ENCODE measurements at regions not wholly inside any gene's neighbourhood (a gene's known extent, or its start where the extent isn't known, plus 50 kb on each side); places are given as distances from the start of the nearest gene placed in this dataset.

GRCh38 chr19:28971513-28971912 is 241.4 kb downstream of the UQCRFS1 start:
- Mint-ChIP-seq H3K9me3 (no peaks in the 10 kb centered on the region), H3K36me3 (ENCODE audit: low read depth) (no peaks in the 10 kb centered on the region), H3K4me3 (ENCODE audit: low read depth) (no peak overlapping the region), H3K27ac (no peak overlapping the region), H3K4me1 (ENCODE audit: low read depth) (no peaks in the 10 kb centered on the region), H3K27me3 (ENCODE audit: low read depth) (no peaks in the 10 kb centered on the region)
- intact Hi-C loops (cut with micrococcal nuclease) = no loop called here
- DNase-seq (ENCODE audit: low spot score) = no peak

- Mint-ChIP-seq H3K27me3 (ENCODE audit: low read depth) (no peaks in the 10 kb centered on the region), H3K27ac (no peak overlapping the region), H3K4me3 (ENCODE audit: low read depth) (no peak overlapping the region), H3K36me3 (ENCODE audit: low read depth) (no peaks in the 10 kb centered on the region), H3K9me3 (no peaks in the 10 kb centered on the region), H3K4me1 (ENCODE audit: low read depth) (no peaks in the 10 kb centered on the region)
- intact Hi-C loops (cut with micrococcal nuclease) = no loop called here
- DNase-seq (ENCODE audit: low spot score) = no peak
These were observed 241.9 kb downstream of the UQCRFS1 start for GRCh38 chr19:28971049-28971448.

GRCh38 chr19:28968721-28969120 is 244.2 kb downstream of the UQCRFS1 start:
- H3K27ac Mint-ChIP-seq = no peak overlapping the region
- intact Hi-C loops (cut with micrococcal nuclease) = no loop called here
- no peaks in the 10 kb centered on the region for H3K36me3 Mint-ChIP-seq (ENCODE audit: low read depth)
- H3K9me3 Mint-ChIP-seq = no peaks in the 10 kb centered on the region
- no peaks in the 10 kb centered on the region for H3K27me3 Mint-ChIP-seq (ENCODE audit: low read depth)
- no peak for DNase-seq (ENCODE audit: low spot score)
- H3K4me1 Mint-ChIP-seq (ENCODE audit: low read depth) = no peaks in the 10 kb centered on the region
- no peak overlapping the region for H3K4me3 Mint-ChIP-seq (ENCODE audit: low read depth)

- H3K27ac Mint-ChIP-seq = no peak overlapping the region
- H3K36me3 Mint-ChIP-seq (ENCODE audit: low read depth) = no peaks in the 10 kb centered on the region
- H3K27me3 Mint-ChIP-seq (ENCODE audit: low read depth) = no peaks in the 10 kb centered on the region
- no peaks in the 10 kb centered on the region for H3K4me1 Mint-ChIP-seq (ENCODE audit: low read depth)
- H3K9me3 Mint-ChIP-seq = no peaks in the 10 kb centered on the region
- no peak overlapping the region for H3K4me3 Mint-ChIP-seq (ENCODE audit: low read depth)
- no peak for DNase-seq (ENCODE audit: low spot score)
- intact Hi-C loops (cut with micrococcal nuclease) = no loop called here
These were observed 246.1 kb downstream of the UQCRFS1 start for GRCh38 chr19:28966737-28967399.

- H3K9me3 Mint-ChIP-seq = no peaks in the 10 kb centered on the region
- intact Hi-C loops (cut with micrococcal nuclease) = no loop called here
- no peak for DNase-seq (ENCODE audit: low spot score)
- no peaks in the 10 kb centered on the region for H3K36me3 Mint-ChIP-seq (ENCODE audit: low read depth)
- H3K4me1 Mint-ChIP-seq (ENCODE audit: low read depth) = no peaks in the 10 kb centered on the region
- H3K27me3 Mint-ChIP-seq (ENCODE audit: low read depth) = no peaks in the 10 kb centered on the region
- no peak overlapping the region for H3K4me3 Mint-ChIP-seq (ENCODE audit: low read depth)
- no peak overlapping the region for H3K27ac Mint-ChIP-seq
These were observed 248.5 kb downstream of the UQCRFS1 start for GRCh38 chr19:28964500-28964899.

- H3K36me3 Mint-ChIP-seq (ENCODE audit: low read depth) = no peaks in the 10 kb centered on the region
- H3K4me3 Mint-ChIP-seq (ENCODE audit: low read depth) = no peak overlapping the region
- no peaks in the 10 kb centered on the region for H3K4me1 Mint-ChIP-seq (ENCODE audit: low read depth)
- intact Hi-C loops (cut with micrococcal nuclease) = no loop called here
- no peaks in the 10 kb centered on the region for H3K27me3 Mint-ChIP-seq (ENCODE audit: low read depth)
- no peak for DNase-seq (ENCODE audit: low spot score)
- H3K9me3 Mint-ChIP-seq = no peaks in the 10 kb centered on the region
- H3K27ac Mint-ChIP-seq = no peak overlapping the region
These were observed 249.3 kb downstream of the UQCRFS1 start for GRCh38 chr19:28963486-28964250.

- Mint-ChIP-seq H3K4me1 (ENCODE audit: low read depth) (no peaks in the 10 kb centered on the region), H3K9me3 (no peaks in the 10 kb centered on the region), H3K4me3 (ENCODE audit: low read depth) (no peak overlapping the region), H3K27me3 (ENCODE audit: low read depth) (no peaks in the 10 kb centered on the region), H3K36me3 (ENCODE audit: low read depth) (no peaks in the 10 kb centered on the region), H3K27ac (no peak overlapping the region)
- no peak for DNase-seq (ENCODE audit: low spot score)
- intact Hi-C loops (cut with micrococcal nuclease) = no loop called here
These were observed 251.0 kb downstream of the UQCRFS1 start for GRCh38 chr19:28961772-28962500.

GRCh38 chr19:28960986-28961705 is 251.8 kb downstream of the UQCRFS1 start:
- Mint-ChIP-seq H3K27me3 (ENCODE audit: low read depth) (no peaks in the 10 kb centered on the region), H3K9me3 (no peaks in the 10 kb centered on the region), H3K36me3 (ENCODE audit: low read depth) (no peaks in the 10 kb centered on the region), H3K27ac (no peak overlapping the region), H3K4me3 (ENCODE audit: low read depth) (no peak overlapping the region), H3K4me1 (ENCODE audit: low read depth) (no peaks in the 10 kb centered on the region)
- DNase-seq (ENCODE audit: low spot score) = no peak
- intact Hi-C loops (cut with micrococcal nuclease) = no loop called here

GRCh38 chr19:28960586-28960985 is 252.4 kb downstream of the UQCRFS1 start:
- H3K27ac Mint-ChIP-seq = no peak overlapping the region
- DNase-seq (ENCODE audit: low spot score) = no peak
- no peak overlapping the region for H3K4me3 Mint-ChIP-seq (ENCODE audit: low read depth)
- intact Hi-C loops (cut with micrococcal nuclease) = no loop called here
- H3K9me3 Mint-ChIP-seq = no peaks in the 10 kb centered on the region
- H3K4me1 Mint-ChIP-seq (ENCODE audit: low read depth) = no peaks in the 10 kb centered on the region
- H3K27me3 Mint-ChIP-seq (ENCODE audit: low read depth) = no peaks in the 10 kb centered on the region
- H3K36me3 Mint-ChIP-seq (ENCODE audit: low read depth) = no peaks in the 10 kb centered on the region

GRCh38 chr19:28956961-28957360 is 256.0 kb downstream of the UQCRFS1 start:
- no peak overlapping the region for H3K4me3 Mint-ChIP-seq (ENCODE audit: low read depth)
- no peak for DNase-seq (ENCODE audit: low spot score)
- H3K27ac Mint-ChIP-seq = no peak overlapping the region
- H3K4me1 Mint-ChIP-seq (ENCODE audit: low read depth) = no peaks in the 10 kb centered on the region
- H3K36me3 Mint-ChIP-seq (ENCODE audit: low read depth) = no peaks in the 10 kb centered on the region
- no peaks in the 10 kb centered on the region for H3K27me3 Mint-ChIP-seq (ENCODE audit: low read depth)
- intact Hi-C loops (cut with micrococcal nuclease) = no loop called here
- no peaks in the 10 kb centered on the region for H3K9me3 Mint-ChIP-seq

GRCh38 chr19:28956421-28956820 is 256.5 kb downstream of the UQCRFS1 start:
- H3K4me1 Mint-ChIP-seq (ENCODE audit: low read depth) = no peaks in the 10 kb centered on the region
- H3K9me3 Mint-ChIP-seq = no peaks in the 10 kb centered on the region
- H3K27me3 Mint-ChIP-seq (ENCODE audit: low read depth) = no peaks in the 10 kb centered on the region
- H3K4me3 Mint-ChIP-seq (ENCODE audit: low read depth) = no peak overlapping the region
- no peak for DNase-seq (ENCODE audit: low spot score)
- H3K36me3 Mint-ChIP-seq (ENCODE audit: low read depth) = no peaks in the 10 kb centered on the region
- no peak overlapping the region for H3K27ac Mint-ChIP-seq
- intact Hi-C loops (cut with micrococcal nuclease) = no loop called here

GRCh38 chr19:28949535-28949934 is 263.4 kb downstream of the UQCRFS1 start:
- Mint-ChIP-seq H3K36me3 (ENCODE audit: low read depth) (no peaks in the 10 kb centered on the region), H3K4me1 (ENCODE audit: low read depth) (no peaks in the 10 kb centered on the region), H3K27ac (no peak overlapping the region), H3K9me3 (no peaks in the 10 kb centered on the region), H3K4me3 (ENCODE audit: low read depth) (no peak overlapping the region), H3K27me3 (ENCODE audit: low read depth) (no peaks in the 10 kb centered on the region)
- intact Hi-C loops (cut with micrococcal nuclease) = no loop called here
- DNase-seq (ENCODE audit: low spot score) = no peak
